HG02852 (cell line): ENCODE measurements at regions not wholly inside any gene's neighbourhood (a gene's known extent, or its start where the extent isn't known, plus 50 kb on each side); places are given as distances from the start of the nearest gene placed in this dataset.
"Not testable (repeated sequence)": the region's sequence is repeated elsewhere in the genome, so short reads cannot be mapped to it uniquely, and the experiment has no call there.

Source experiments
- ATAC-seq: cut with Tn5 transposase; IDR thresholded peaks from one replicate; pipeline ENCODE4 v1.9.1; 2021; ENCODE audit warnings: mild to moderate bottlenecking, moderate library complexity; ENCODE audit not compliant: unreplicated experiment

DNA sequence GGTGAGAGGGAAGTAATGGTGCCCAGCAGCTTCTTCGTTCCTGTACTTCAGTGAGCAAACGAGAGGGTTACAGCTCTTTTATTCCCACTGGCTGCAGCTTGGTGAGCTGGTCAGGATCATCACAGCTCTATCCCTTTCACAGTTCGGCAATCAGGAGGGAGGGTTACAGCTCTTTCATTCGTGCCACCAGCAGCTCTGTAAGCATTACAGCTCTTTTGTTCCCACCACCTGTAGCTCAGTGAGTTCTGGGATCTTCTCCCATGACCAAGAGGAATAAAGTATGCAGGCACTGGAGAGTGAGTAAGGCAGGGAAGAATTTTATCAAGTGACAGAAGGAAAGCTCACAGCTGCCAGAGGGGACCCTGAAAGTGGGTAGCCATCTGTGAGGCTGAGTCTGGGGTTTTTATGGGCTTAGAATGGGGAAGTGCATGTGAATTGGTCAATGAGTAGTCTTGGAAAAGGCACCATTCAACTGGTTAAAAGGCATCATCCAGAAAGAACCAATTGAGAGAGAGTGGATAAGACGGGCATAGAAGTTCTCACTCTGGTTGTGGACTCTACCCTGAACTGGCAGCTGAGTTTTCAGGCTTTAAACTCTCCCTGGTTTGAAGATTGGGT is 123.7 kb downstream of the COX18 start:
- ATAC-seq: no peak

DNA sequence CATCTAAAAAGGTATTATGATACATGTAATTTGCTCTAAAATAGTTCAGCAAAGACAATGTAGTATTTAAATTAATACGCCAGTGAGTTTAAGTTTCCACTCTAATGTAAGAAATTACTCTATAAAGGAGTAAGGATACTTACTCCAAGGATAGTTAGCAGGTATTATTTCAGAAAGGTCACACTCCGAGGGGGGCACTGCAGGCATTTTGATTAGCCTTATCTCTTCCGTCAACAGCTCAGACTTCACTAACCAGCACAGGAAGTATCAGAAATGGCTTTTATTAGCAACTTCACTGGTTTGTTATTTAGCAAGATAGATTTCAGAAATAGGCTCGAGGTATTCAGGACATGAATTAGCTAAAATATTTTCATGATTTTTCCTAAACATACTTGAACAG is 127.0 kb downstream of the COX18 start:
- no peak for ATAC-seq

- ATAC-seq: no peak
Measured at GRCh38 chr4:72938516-72938915, 131.0 kb downstream of the COX18 start.

DNA sequence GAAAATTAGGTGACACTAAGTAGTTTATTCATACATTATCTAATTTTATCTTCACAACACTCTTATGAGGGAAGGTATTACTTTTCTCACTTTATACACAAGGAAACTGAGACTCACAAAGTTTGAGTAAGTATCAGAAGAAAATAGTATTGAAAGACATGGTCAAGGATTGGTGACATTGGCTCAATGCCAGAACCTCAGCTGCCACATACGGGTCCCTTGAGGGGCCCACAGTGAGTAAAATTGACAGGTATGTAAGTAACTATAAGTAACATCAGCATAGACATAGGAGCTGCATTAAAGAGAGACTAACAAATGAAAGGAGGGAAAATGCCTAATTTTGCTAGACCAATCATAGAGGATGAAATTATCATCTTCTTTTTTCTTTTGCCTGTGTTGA is 134.1 kb downstream of the COX18 start:
- ATAC-seq: no peak

DNA sequence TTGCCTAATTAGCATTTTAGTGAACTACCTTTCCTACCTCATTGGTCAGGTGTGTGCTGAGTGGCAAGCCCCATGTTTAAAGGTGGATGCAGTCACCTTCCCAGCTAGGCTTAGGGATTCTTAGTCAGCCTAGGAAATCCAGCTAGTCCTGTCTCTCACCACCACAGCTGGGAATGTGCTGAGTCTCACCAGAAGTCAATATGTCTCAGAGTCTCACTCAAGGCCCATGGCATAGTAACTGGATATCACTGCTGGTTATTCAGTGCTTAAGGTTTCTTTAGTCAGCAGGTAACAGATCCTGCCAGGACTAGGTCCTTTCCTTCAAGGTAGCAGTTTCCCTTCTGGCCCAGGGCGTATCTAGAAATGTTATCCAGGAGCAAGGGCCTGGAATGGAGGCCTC is 136.5 kb downstream of the COX18 start:
- ATAC-seq: no peak

- ATAC-seq: no peak
Measured at GRCh38 chr4:72931346-72931745, 138.2 kb downstream of the COX18 start.

DNA sequence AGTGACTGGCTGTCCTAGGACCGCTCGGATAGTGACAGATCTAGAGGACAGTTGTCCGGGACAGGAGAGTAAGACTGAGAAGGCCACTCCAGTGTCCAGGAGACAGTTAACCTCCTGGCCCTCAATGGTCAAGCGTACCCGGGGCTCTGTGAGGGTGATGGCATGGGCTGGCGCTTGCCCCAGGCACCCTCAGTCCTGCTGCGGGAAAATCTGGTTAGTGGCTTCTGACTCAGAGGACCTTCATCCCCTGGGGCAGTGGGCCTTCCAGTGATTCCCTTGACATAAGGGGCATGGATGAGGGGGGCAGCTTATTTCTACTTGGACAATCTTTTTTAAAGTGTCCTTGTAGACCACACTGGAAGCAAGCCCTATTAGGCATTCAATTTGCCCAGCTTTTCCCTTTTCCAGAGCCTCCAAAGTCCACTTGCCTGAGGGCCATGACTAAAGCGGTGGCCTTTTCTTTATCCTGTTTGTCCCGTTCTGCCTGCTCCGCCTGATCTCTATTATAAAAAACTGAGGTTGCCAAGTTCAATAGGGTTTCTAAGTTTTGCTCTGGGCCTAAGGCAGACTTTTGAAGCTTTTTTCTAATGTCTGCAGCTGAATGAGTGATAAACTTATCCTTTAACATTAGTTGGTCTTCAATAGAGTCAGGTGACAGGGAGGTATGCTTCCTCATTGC is 139.8 kb downstream of the COX18 start:
- not testable (repeated sequence) for ATAC-seq

DNA sequence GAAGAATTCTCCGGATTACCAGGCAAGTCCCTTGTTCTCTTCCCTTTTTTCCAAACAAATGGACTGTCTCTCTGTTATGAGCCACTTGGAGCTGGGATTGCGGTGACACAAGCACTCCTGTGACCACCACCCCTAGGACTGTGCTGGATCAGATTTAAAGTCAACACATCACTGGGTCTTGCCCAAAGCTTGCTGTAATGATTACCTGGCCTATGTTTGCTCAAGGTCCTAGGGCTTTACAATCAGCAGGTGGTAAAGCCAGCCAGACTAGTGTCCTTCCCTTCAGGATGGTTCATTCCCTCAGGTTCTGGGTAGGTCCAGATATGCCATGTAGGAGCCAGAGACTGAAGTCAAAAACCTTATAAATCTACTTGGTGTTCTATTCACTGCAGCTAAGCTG is 144.7 kb downstream of the COX18 start:
- no peak for ATAC-seq

DNA sequence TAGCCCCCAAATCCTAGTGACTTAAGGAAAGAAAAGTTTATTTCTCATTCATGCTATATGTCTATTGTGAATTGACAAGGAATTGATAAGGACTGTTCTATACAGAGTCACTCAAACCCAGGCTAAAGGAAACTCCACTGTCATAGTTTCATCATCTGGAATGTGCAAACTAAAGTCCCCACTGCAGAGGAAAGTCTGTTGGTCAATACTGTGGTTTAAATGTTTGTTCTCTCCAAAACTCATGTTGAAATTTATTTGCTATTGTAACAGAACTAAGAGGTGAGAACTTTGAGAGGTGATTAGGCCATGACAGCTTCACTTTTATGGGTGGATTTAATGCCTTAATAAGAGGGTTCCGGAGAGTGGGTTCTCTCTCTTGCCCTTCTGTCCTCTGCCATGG is 149.6 kb downstream of the COX18 start:
- ATAC-seq: no peak

DNA sequence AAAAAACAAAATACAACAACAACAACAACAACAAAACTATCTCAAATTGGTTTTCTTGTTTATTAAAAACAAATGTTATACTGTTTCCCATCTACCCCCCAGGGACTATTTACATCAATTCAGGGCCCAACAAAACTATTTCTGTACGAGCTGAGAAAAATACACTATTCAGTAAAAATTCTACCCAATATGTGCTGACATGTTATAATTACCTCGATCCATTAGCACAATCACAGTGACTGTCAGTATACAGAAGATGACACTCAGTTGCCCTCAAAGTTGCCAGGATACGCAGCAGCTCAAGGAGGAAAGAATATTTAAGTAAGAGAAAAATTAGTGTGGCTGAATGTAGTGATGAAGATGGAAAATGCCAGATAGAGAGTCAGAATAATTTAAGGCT is 150.1 kb downstream of the COX18 start:
- no peak for ATAC-seq

GRCh38 chr4:72918362-72918761 is 151.2 kb downstream of the COX18 start:
- ATAC-seq: no peak

- no peak for ATAC-seq
Measured at GRCh38 chr4:72911316-72911715, 158.2 kb downstream of the COX18 start.

GRCh38 chr4:72909461-72909860 is 160.1 kb downstream of the COX18 start:
- ATAC-seq: no peak

- ATAC-seq: no peak
Measured at GRCh38 chr4:72902354-72902753, 167.2 kb downstream of the COX18 start.

DNA sequence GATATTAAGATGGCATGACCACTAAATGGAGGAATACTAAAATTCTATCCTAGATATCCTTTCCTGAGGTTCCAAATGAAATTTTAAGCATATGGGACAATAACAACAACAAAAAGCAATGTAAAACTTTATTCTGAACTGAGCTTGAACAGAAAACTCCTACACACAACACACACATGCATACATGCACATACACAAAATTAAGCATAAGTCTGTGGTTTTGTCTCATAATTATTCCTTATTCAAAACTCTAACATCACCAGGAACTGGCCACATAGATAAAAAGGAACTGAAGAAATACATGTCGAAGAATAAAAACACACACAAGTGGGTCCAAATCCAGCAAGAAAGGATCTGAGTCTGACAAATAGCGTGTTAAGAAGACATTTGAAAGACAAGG is 168.0 kb downstream of the COX18 start:
- ATAC-seq: no peak

GRCh38 chr4:72900952-72901351 is 168.6 kb downstream of the COX18 start:
- ATAC-seq: no peak

GRCh38 chr4:72899621-72900020 is 169.9 kb downstream of the COX18 start:
- ATAC-seq: no peak

- ATAC-seq: no peak
Measured at GRCh38 chr4:72899214-72899613, 170.3 kb downstream of the COX18 start.

GRCh38 chr4:72896515-72896914 is 173.0 kb downstream of the COX18 start:
- ATAC-seq: no peak

DNA sequence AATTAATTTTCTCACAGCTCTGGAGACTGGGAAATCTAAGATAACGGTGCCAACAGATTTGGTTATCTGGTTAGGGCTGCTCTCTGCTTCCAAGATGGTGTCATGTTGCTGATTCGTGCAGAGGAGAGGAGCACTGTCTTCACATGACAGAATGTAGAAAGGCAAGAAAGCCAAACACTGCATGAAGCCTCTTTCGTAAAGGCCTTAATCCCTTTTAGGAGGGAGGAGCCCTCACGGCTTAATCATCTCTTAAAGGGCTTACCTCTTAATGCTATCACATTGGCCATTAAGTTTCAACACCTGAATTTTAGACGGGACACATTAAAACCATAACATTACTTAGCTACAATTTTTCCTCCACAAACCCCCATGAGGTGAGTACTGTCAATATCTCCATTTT is 174.1 kb downstream of the COX18 start:
- no peak for ATAC-seq

DNA sequence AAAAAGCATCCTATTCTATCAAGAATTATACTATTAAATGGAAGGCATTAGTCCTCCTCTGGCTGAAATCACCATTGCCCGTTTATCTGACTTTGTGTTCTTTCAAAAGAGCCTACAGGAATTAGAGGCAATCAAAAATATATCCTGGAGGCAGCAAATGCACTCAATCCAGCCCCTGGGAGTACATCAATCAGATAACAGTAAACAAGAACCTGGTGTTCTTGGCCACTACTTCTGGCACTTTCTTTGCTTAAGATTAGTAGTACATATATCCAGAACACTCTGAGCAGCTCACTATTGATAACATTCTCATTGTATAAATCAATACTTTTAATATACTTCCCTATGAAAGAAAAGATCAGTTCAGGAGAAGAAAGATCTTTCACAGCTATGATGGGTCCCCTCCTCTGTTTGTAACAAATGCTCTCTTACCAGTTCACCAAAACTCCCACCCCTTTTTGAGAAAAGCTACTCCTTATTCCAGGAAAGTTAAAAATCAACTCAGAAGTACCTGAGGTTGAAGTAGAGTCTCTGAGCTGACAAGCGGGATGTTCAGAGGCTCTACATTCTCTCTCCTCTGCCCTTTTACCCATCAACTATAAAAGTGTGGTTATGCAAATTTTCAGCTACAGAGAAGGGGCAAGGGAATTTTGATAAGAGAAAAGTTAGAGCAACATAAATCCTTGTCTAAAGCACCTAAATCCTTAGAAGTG is 176.0 kb downstream of the COX18 start:
- no peak for ATAC-seq

DNA sequence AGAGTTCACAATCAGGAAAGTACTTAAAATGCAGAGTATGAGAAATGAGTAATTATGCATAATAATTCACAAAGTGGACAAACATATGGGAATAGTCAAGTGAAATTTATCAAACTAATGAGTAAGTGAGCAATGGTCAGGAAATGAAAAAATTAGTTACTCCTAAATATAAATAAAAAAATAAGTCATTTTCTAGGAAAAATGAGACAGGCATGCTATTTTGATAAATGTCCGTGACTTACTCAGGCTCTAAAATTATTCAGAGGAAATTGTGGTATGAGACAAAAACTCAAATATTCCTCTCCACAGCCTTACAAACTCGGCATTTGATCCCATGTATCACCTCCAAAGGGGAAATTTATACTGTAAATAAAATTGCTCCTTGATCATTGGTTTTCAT is 181.2 kb downstream of the COX18 start:
- ATAC-seq: no peak
